ENCODE measurements at regions not wholly inside any gene's neighbourhood (a gene's known extent, or its start where the extent isn't known, plus 50 kb on each side); places are given as distances from the start of the nearest gene placed in this dataset.
A peak's percentile ranks its signal among the peaks of the same experiment; 100 is the strongest.
"Not testable (repeated sequence)": the region's sequence is repeated elsewhere in the genome, so short reads cannot be mapped to it uniquely, and the experiment has no call there.

GRCh38 chr17:72462814-72463213, 342.0 kb downstream of the SOX9 start:
- no peak for DNase-seq (ENCODE audit: low read depth)
- H3K4me3 ChIP-seq (ENCODE audit: low read length), result no peak overlapping the region
- no peak for TF ChIP-seq CTCF (conservative IDR thresholded peaks at IDR 0.05; ENCODE audit: low read depth, low read length)

GRCh38 chr17:72463287-72464102, 342.7 kb downstream of the SOX9 start:
- H3K4me3 ChIP-seq (ENCODE audit: low read length), result no peak overlapping the region
- no peak for DNase-seq (ENCODE audit: low read depth)
- TF ChIP-seq CTCF (conservative IDR thresholded peaks at IDR 0.05; ENCODE audit: low read depth, low read length), result no peak

GRCh38 chr17:72464221-72464620, 343.4 kb downstream of the SOX9 start:
- not testable (repeated sequence) for DNase-seq (ENCODE audit: low read depth)

GRCh38 chr17:72465191-72466024, 344.6 kb downstream of the SOX9 start:
- no peak for TF ChIP-seq CTCF (conservative IDR thresholded peaks at IDR 0.05; ENCODE audit: low read depth, low read length)
- DNase-seq (ENCODE audit: low read depth), result peak; percentile 91
- H3K4me3 ChIP-seq (ENCODE audit: low read length), result peak overlapping the region; percentile 16

More at GRCh38 chr17:72464221-72464620, 343.4 kb downstream of the SOX9 start:
- not testable (repeated sequence) for H3K4me3 ChIP-seq (ENCODE audit: low read length)

- no peak overlapping the region for H3K4me3 ChIP-seq (ENCODE audit: low read length)
- TF ChIP-seq CTCF (conservative IDR thresholded peaks at IDR 0.05; ENCODE audit: low read depth, low read length), result peak; percentile 25
- peak; percentile 70 for DNase-seq (ENCODE audit: low read depth)
Observed at GRCh38 chr17:72466199-72466598, 345.4 kb downstream of the SOX9 start.

- H3K4me3 ChIP-seq (ENCODE audit: low read length), result no peak overlapping the region
- no peak for TF ChIP-seq CTCF (conservative IDR thresholded peaks at IDR 0.05; ENCODE audit: low read depth, low read length)
- DNase-seq (ENCODE audit: low read depth), result no peak
Observed at GRCh38 chr17:72466606-72467005, 345.8 kb downstream of the SOX9 start.

GRCh38 chr17:72467841-72468653, 347.2 kb downstream of the SOX9 start:
- no peak overlapping the region for H3K4me3 ChIP-seq (ENCODE audit: low read length)
- TF ChIP-seq CTCF (conservative IDR thresholded peaks at IDR 0.05; ENCODE audit: low read depth, low read length), result no peak
- DNase-seq (ENCODE audit: low read depth), result peak; percentile 32
